GM06990 (cell line): ENCODE measurements at regions not wholly inside any gene's neighbourhood (a gene's known extent, or its start where the extent isn't known, plus 50 kb on each side); places are given as distances from the start of the nearest gene placed in this dataset.

Source experiments
- DNase-seq: peaks from one replicate; pipeline ENCODE4 v3.0.0-alpha.2; 2011; ENCODE audit not compliant: insufficient read length; ENCODE audit errors: extremely low read depth
- H3K27me3 ChIP-seq: replicated peaks from 2 replicates; pipeline ENCODE4 v1.6.0; 2011; ENCODE audit warnings: low read length; ENCODE audit not compliant: control insufficient read depth, insufficient read depth
- H3K36me3 ChIP-seq: 2 replicates; pipeline ENCODE4 v1.5.1; 2011; ENCODE audit warnings: low read length; ENCODE audit not compliant: control insufficient read depth, insufficient read depth
- H3K4me3 ChIP-seq: replicated peaks from 2 replicates; pipeline ENCODE4 v1.5.1; 2011; ENCODE audit warnings: low read depth, mild to moderate bottlenecking, control low read depth, low read length
- CTCF ChIP-seq: IDR thresholded peaks from 2 replicates; pipeline ENCODE4 v1.5.1; 2011; ENCODE audit warnings: low read length, control low read depth, mild to moderate bottlenecking, inconsistent platforms; ENCODE audit not compliant: insufficient read depth, poor library complexity, severe bottlenecking

GRCh38 chr10:58017719-58018367 is 249.9 kb downstream of the IPMK start:
- no peak for TF ChIP-seq CTCF
- Histone ChIP-seq H3K36me3 (no peaks in the 10 kb centered on the region), H3K4me3 (no peak overlapping the region), H3K27me3 (no peaks in the 10 kb centered on the region)
- no peak for DNase-seq

GRCh38 chr10:58016614-58017013 is 251.1 kb downstream of the IPMK start:
- Histone ChIP-seq H3K27me3 (no peaks in the 10 kb centered on the region), H3K4me3 (no peak overlapping the region), H3K36me3 (no peaks in the 10 kb centered on the region)
- no peak for TF ChIP-seq CTCF
- DNase-seq = no peak

- Histone ChIP-seq H3K27me3 (no peaks in the 10 kb centered on the region), H3K4me3 (no peak overlapping the region), H3K36me3 (no peaks in the 10 kb centered on the region)
- TF ChIP-seq CTCF = no peak
- no peak for DNase-seq
Observed at GRCh38 chr10:58014436-58014835, 253.3 kb downstream of the IPMK start.

- no peaks in the 10 kb centered on the region for H3K36me3 ChIP-seq
- no peak overlapping the region for H3K4me3 ChIP-seq
- no peak for DNase-seq
- no peak for TF ChIP-seq CTCF
- no peaks in the 10 kb centered on the region for H3K27me3 ChIP-seq
Observed at GRCh38 chr10:58013406-58013805, 254.3 kb downstream of the IPMK start.

- no peaks in the 10 kb centered on the region for H3K36me3 ChIP-seq
- no peaks in the 10 kb centered on the region for H3K27me3 ChIP-seq
- no peak overlapping the region for H3K4me3 ChIP-seq
- TF ChIP-seq CTCF = no peak
- no peak for DNase-seq
Observed at GRCh38 chr10:58010073-58010702, 257.5 kb downstream of the IPMK start.
